Fibroblast of peridontal ligament (primary cell): ENCODE measurements at regions not wholly inside any gene's neighbourhood (a gene's known extent, or its start where the extent isn't known, plus 50 kb on each side); places are given as distances from the start of the nearest gene placed in this dataset.

Experiments used
- DNase-seq: peaks from one replicate; pipeline ENCODE4 v3.0.0-alpha.2; 2010; ENCODE audit errors: extremely low read depth

- DNase-seq: no peak
Measured at GRCh38 chr4:44817930-44818329, 91.6 kb upstream of the GNPDA2 start.

GRCh38 chr4:44806071-44806470, 79.7 kb upstream of the GNPDA2 start:
- no peak for DNase-seq

GRCh38 chr4:44804301-44804700, 77.9 kb upstream of the GNPDA2 start:
- DNase-seq: no peak

GRCh38 chr4:44801384-44801783, 75.0 kb upstream of the GNPDA2 start:
- DNase-seq: no peak

GRCh38 chr4:44791831-44792230, 65.5 kb upstream of the GNPDA2 start:
- DNase-seq: no peak

GRCh38 chr4:44777115-44777514, 50.8 kb upstream of the GNPDA2 start:
- no peak for DNase-seq
